ENCODE measurements at regions not wholly inside any gene's neighbourhood (a gene's known extent, or its start where the extent isn't known, plus 50 kb on each side); places are given as distances from the start of the nearest gene placed in this dataset.

- DNase-seq, result no peak
These were observed 980.6 kb upstream of the LCORL start for GRCh38 chr4:19002170-19002569.

GRCh38 chr4:18999595-18999994, 978.0 kb upstream of the LCORL start:
- DNase-seq, result no peak

- DNase-seq, result no peak
These were observed 959.7 kb upstream of the LCORL start for GRCh38 chr4:18981234-18981615.

- no peak for DNase-seq
These were observed 959.1 kb upstream of the LCORL start for GRCh38 chr4:18980516-18981233.

GRCh38 chr4:18976884-18977283, 955.3 kb upstream of the LCORL start:
- no peak for DNase-seq

- no peak for DNase-seq
These were observed 954.6 kb upstream of the LCORL start for GRCh38 chr4:18975916-18976808.

GRCh38 chr4:18973296-18973695, 951.7 kb upstream of the LCORL start:
- DNase-seq, result no peak

- DNase-seq, result no peak
These were observed 940.3 kb upstream of the LCORL start for GRCh38 chr4:18961879-18962278.

GRCh38 chr4:18961266-18961665, 939.7 kb upstream of the LCORL start:
- no peak for DNase-seq

GRCh38 chr4:18957716-18958115, 936.2 kb upstream of the LCORL start:
- no peak for DNase-seq

GRCh38 chr4:18954538-18954937, 933.0 kb upstream of the LCORL start:
- no peak for DNase-seq

GRCh38 chr4:18953613-18954012, 932.1 kb upstream of the LCORL start:
- no peak for DNase-seq

- no peak for DNase-seq
These were observed 923.9 kb upstream of the LCORL start for GRCh38 chr4:18945464-18945863.

- no peak for DNase-seq
These were observed 921.3 kb upstream of the LCORL start for GRCh38 chr4:18942874-18943273.

GRCh38 chr4:18938343-18939099, 917.0 kb upstream of the LCORL start:
- DNase-seq, result no peak

GRCh38 chr4:18937746-18938145, 916.2 kb upstream of the LCORL start:
- DNase-seq, result no peak

GRCh38 chr4:18937080-18937479, 915.5 kb upstream of the LCORL start:
- DNase-seq, result no peak

GRCh38 chr4:18935659-18936345, 914.2 kb upstream of the LCORL start:
- no peak for DNase-seq

- DNase-seq, result no peak
These were observed 912.6 kb upstream of the LCORL start for GRCh38 chr4:18934197-18934596.

- no peak for DNase-seq
These were observed 911.3 kb upstream of the LCORL start for GRCh38 chr4:18932730-18933339.

GRCh38 chr4:18931643-18932377, 910.3 kb upstream of the LCORL start:
- no peak for DNase-seq

- DNase-seq, result no peak
These were observed 908.9 kb upstream of the LCORL start for GRCh38 chr4:18930487-18930886.

Measured in NCI-H510A (cell line).